Tibial nerve (tissue), 3 donors: ENCODE measurements at regions not wholly inside any gene's neighbourhood (a gene's known extent, or its start where the extent isn't known, plus 50 kb on each side); places are given as distances from the start of the nearest gene placed in this dataset.

Source experiments
- CTCF ChIP-seq, 5 experiments: fragments of 200-600 bp in 3 of 5; fragments of 450-650 bp in 2 of 5; sonication (generic) in 3 of 5; IDR thresholded peaks; one replicate each; pipeline ENCODE4 v1.5.1; 2016 to 2019; ENCODE audit warnings: antibody characterized with exemption in 5 of 5, mild to moderate bottlenecking in 3 of 5, moderate library complexity in 2 of 5
- POLR2A ChIP-seq, 2 donors: fragments of 450-650 bp; IDR thresholded peaks; one replicate each; pipeline ENCODE4 v1.6.1; 2017; ENCODE audit warnings: antibody characterized with exemption in 2 of 2, mild to moderate bottlenecking in 2 of 2, moderate library complexity in 2 of 2

- no peak for TF ChIP-seq CTCF (IDR thresholded peaks at IDR 0.05)
- no peak for TF ChIP-seq POLR2A (IDR thresholded peaks at IDR 0.05)
These were observed 410.6 kb downstream of the FGF9 start for GRCh38 chr13:22081430-22081829.
